SK-N-SH (cell line): ENCODE measurements at regions not wholly inside any gene's neighbourhood (a gene's known extent, or its start where the extent isn't known, plus 50 kb on each side); places are given as distances from the start of the nearest gene placed in this dataset.

Experiments
- CTCF ChIA-PET: fragments of 300-600, 350-600 bp; formaldehyde crosslinking; extraction: SDS; loops from one replicate; lab custom pipeline; 2021; lab: Yijun Ruan, JAX
- POLR2A ChIA-PET: fragments of 350-600 bp; sonication (Branson Sonifier 250); formaldehyde crosslinking; extraction: SDS; loops from one replicate; lab custom pipeline; 2020; ENCODE audit warnings: antibody characterized with exemption, inconsistent platforms; lab: Yijun Ruan, JAX
- DNase-seq: peaks from one replicate; pipeline ENCODE4 v3.0.0; 2012
- H2AFZ ChIP-seq: fragments of 200-600 bp; sonication (generic); 2 replicates; pipeline ENCODE4 v1.8.1; 2016; ENCODE audit warnings: antibody characterized with exemption, mild to moderate bottlenecking, low read depth
- H3F3A ChIP-seq: fragments of 200-600 bp; sonication (generic); replicated peaks from 2 replicates; pipeline ENCODE3; 2016; ENCODE audit warnings: antibody characterized with exemption, mild to moderate bottlenecking; ENCODE audit not compliant: insufficient read depth
- H3K27ac ChIP-seq, 2 experiments: fragments of 200-500 bp in 1 of 2; fragments of 200-600 bp in 1 of 2; sonication (Bioruptor generic) in 1 of 2; sonication (generic), shearing (Covaris generic) in 1 of 2; 2 replicates each; pipeline versions ENCODE4 v1.5.1 to v1.6.1; 2014 to 2016; ENCODE audit warnings: low read depth in 2 of 2, inconsistent platforms in 1 of 2, low read length in 1 of 2, mild to moderate bottlenecking in 1 of 2, mixed read lengths in 1 of 2
- H3K27me3 ChIP-seq: fragments of 200-600 bp; sonication (generic), shearing (Covaris generic); 2 replicates; pipeline ENCODE4 v1.6.1; 2016; ENCODE audit warnings: mixed run types; ENCODE audit not compliant: insufficient read depth
- H3K36me3 ChIP-seq, 2 experiments: fragments of 200-500 bp in 1 of 2; fragments of 200-600 bp in 1 of 2; sonication (Bioruptor generic) in 1 of 2; sonication (generic) in 1 of 2; replicated peaks in 1 of 2; 2 replicates each; pipeline versions ENCODE3 to v1.5.1; 2014 to 2016; ENCODE audit warnings: low read length in 1 of 2, mild to moderate bottlenecking in 1 of 2; ENCODE audit not compliant: insufficient read depth in 2 of 2, control insufficient read depth in 1 of 2
- H3K4me1 ChIP-seq, 2 experiments: fragments of 200-500 bp in 1 of 2; fragments of 200-600 bp in 1 of 2; sonication (Bioruptor generic) in 1 of 2; sonication (generic), shearing (Covaris generic) in 1 of 2; 2 replicates each; pipeline versions ENCODE4 v1.5.1 to v1.6.1; 2014 to 2016; ENCODE audit warnings: low read depth in 1 of 2, low read length in 1 of 2, mixed run types in 1 of 2; ENCODE audit not compliant: insufficient read depth in 2 of 2, control insufficient read depth in 1 of 2
- H3K4me2 ChIP-seq: fragments of 200-600 bp; sonication (generic), shearing (Covaris generic); 2 replicates; pipeline ENCODE4 v1.6.1; 2017; ENCODE audit warnings: mixed run types
- H3K4me3 ChIP-seq, 2 experiments: fragments of 200-500 bp in 1 of 2; fragments of 200-600 bp in 1 of 2; sonication (Bioruptor generic) in 1 of 2; sonication (generic), shearing (Covaris generic) in 1 of 2; 2 replicates each; pipeline versions ENCODE4 v1.5.1 to v1.8.1; 2014 to 2016; ENCODE audit warnings: low read depth in 2 of 2, inconsistent platforms in 1 of 2, low read length in 1 of 2, mild to moderate bottlenecking in 1 of 2, mixed read lengths in 1 of 2, moderate library complexity in 1 of 2
- H3K79me2 ChIP-seq: fragments of 200-600 bp; sonication (generic); 2 replicates; pipeline ENCODE4 v1.8.1; 2017; ENCODE audit warnings: mild to moderate bottlenecking; ENCODE audit not compliant: insufficient read depth
- H3K9ac ChIP-seq: fragments of 200-600 bp; sonication (generic); 2 replicates; pipeline ENCODE4 v1.6.1; 2017; ENCODE audit warnings: mixed run types
- H3K9me2 ChIP-seq: fragments of 200-600 bp; sonication (generic); 2 replicates; pipeline ENCODE4 v1.6.1; 2017; ENCODE audit warnings: mixed run types
- H3K9me3 ChIP-seq: fragments of 200-600 bp; sonication (generic); 2 replicates; pipeline ENCODE4 v1.6.1; 2017; ENCODE audit warnings: mixed run types, mild to moderate bottlenecking, moderate library complexity
- H4K20me1 ChIP-seq: fragments of 200-600 bp; sonication (generic); 2 replicates; pipeline ENCODE4 v1.6.1; 2017; ENCODE audit warnings: mild to moderate bottlenecking, mixed run types; ENCODE audit not compliant: insufficient read depth
- CHD2 ChIP-seq: fragments of 150-350 bp; IDR thresholded peaks from 2 replicates; pipeline ENCODE4 v1.6.1; 2018; ENCODE audit warnings: low read length; ENCODE audit not compliant: partially characterized antibody
- GABPA ChIP-seq: IDR thresholded peaks from 2 replicates; pipeline ENCODE4 v1.4.0; 2012; ENCODE audit warnings: low read depth, mild to moderate bottlenecking
- GATA2 ChIP-seq: sonication (generic); formaldehyde crosslinking; IDR thresholded peaks from 2 replicates; pipeline ENCODE4 v1.5.0; 2020; ENCODE audit warnings: mild to moderate bottlenecking, missing genetic modification reagents
- JUND ChIP-seq: IDR thresholded peaks from 2 replicates; pipeline ENCODE4 v1.4.0; 2012
- NRF1 ChIP-seq: IDR thresholded peaks from 2 replicates; pipeline ENCODE4 v1.6.1; 2012; ENCODE audit warnings: low read depth, mild to moderate bottlenecking, low read length
- RCOR1 ChIP-seq: fragments of 150-350 bp; IDR thresholded peaks from 2 replicates; pipeline ENCODE4 v1.6.1; 2017; ENCODE audit warnings: antibody characterized with exemption, low read length
- RFX5 ChIP-seq: IDR thresholded peaks from 2 replicates; pipeline ENCODE4 v1.6.1; 2012; ENCODE audit warnings: mild to moderate bottlenecking, improper control_type of control experiment, low read length
- RXRA ChIP-seq: IDR thresholded peaks from 2 replicates; pipeline ENCODE4 v1.4.0; 2012; ENCODE audit warnings: low read depth, mild to moderate bottlenecking, borderline replicate concordance
- TAF1 ChIP-seq: IDR thresholded peaks from 2 replicates; pipeline ENCODE4 v1.6.1; 2012; ENCODE audit warnings: low read depth, mild to moderate bottlenecking, low read length, moderate library complexity, borderline replicate concordance
- TCF12 ChIP-seq: IDR thresholded peaks from 2 replicates; pipeline ENCODE4 v1.4.0; 2012
- TEAD4 ChIP-seq: IDR thresholded peaks from 2 replicates; pipeline ENCODE4 v1.4.0; 2012; ENCODE audit warnings: mild to moderate bottlenecking, borderline replicate concordance; ENCODE audit not compliant: insufficient read depth
- YY1 ChIP-seq: IDR thresholded peaks from 2 replicates; pipeline ENCODE4 v1.4.0; 2012; ENCODE audit warnings: low read depth, mild to moderate bottlenecking
- WGBS: methylation state at CpG from one replicate; pipeline ENCODE4 v1.1.6; 2017; ENCODE audit warnings: low lambda C conversion rate; 5-methylcytosine and 5-hydroxymethylcytosine counted together
- TF ChIP-seq, protein P1 (sequence below): IDR thresholded peaks from 2 replicates; pipeline ENCODE4 v1.4.0; 2012; ENCODE audit warnings: low read depth, borderline replicate concordance
- TF ChIP-seq, protein P2 (sequence below): fragments of 200-600 bp; sonication (generic); IDR thresholded peaks from 2 replicates; pipeline ENCODE4 v1.6.1; 2017; ENCODE audit warnings: antibody characterized with exemption, mild to moderate bottlenecking, moderate library complexity
- TF ChIP-seq, protein P3 (sequence below): IDR thresholded peaks from 2 replicates; pipeline ENCODE4 v1.6.1; 2012; ENCODE audit warnings: mild to moderate bottlenecking, low read depth, low read length, moderate library complexity
- TF ChIP-seq, protein P4 (sequence below): fragments of 150-350 bp; IDR thresholded peaks from 2 replicates; pipeline ENCODE4 v1.6.1; 2017; ENCODE audit warnings: antibody characterized with exemption, low read length, low read depth, borderline replicate concordance

DNA sequence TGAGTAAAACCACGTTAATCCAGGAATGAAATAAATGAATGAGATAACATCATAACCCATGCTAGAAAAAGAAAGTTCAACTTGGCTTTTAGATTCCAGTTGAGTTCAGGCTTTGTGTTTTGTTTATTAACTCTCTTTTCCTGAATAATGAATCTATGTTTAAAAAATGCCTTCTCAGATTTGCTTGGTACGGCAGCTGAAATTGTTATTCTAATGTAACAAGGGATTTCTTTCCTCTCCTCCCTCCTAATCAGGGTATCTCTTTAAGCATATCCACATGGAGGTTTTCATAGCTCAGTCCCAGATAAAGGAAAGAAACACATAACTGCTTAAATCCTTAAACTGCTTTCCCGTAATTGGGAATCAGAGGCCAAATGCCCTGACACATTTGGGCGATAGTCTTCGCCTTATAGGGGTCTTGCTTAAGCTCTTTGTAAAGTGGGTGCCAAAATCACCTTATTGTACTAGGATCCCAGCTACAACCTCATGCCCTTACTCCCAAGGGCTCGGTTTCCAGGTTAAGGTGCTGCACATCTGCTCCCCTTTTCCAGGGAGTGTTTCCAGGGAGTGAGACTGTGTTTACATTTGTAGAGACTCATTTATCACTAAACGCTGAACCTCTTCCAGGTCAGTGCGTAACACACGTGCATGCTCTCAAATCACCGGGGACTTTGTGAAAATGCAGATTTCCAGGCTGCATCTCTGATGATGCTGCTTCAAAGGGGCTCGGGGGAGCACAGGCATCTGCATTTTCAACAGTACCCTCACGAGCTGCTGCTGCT lies 142.8 kb upstream of the FOXF1 start:
- Histone ChIP-seq H3K36me3 (no peaks in the 10 kb centered on the region), H3K27me3 (no peaks in the 10 kb centered on the region), H3K9me2 (no peaks in the 10 kb centered on the region), H3K4me2 (no peak overlapping the region), H3K27ac (no peak overlapping the region), H3K4me1 (peaks cover 0 to 10% of the 10 kb centered on the region in 2 experiments; a peak in 2 of 4 replicates), H3K9ac (no peak overlapping the region), H4K20me1 (no peaks in the 10 kb centered on the region), H3K79me2 (no peaks in the 10 kb centered on the region), H2AFZ (no peak overlapping the region), H3K4me3 (no peak overlapping the region), H3K9me3 (no peaks in the 10 kb centered on the region), H3F3A (peaks cover 8% of the 10 kb centered on the region)
- ChIA-PET CTCF (no interaction called here), POLR2A (no interaction called here)
- no peak for DNase-seq
- 69% methylated on average over 12 of the region's 12 CpGs for WGBS
- TF ChIP-seq RXRA (no peak), GABPA (no peak), TCF12 (no peak), TAF1 (no peak), RCOR1 (no peak), JUND (no peak), GATA2 (no peak), NRF1 (no peak), TEAD4 (no peak), RFX5 (no peak), YY1 (no peak), CHD2 (no peak)
- TF ChIP-seq, protein P1, sequence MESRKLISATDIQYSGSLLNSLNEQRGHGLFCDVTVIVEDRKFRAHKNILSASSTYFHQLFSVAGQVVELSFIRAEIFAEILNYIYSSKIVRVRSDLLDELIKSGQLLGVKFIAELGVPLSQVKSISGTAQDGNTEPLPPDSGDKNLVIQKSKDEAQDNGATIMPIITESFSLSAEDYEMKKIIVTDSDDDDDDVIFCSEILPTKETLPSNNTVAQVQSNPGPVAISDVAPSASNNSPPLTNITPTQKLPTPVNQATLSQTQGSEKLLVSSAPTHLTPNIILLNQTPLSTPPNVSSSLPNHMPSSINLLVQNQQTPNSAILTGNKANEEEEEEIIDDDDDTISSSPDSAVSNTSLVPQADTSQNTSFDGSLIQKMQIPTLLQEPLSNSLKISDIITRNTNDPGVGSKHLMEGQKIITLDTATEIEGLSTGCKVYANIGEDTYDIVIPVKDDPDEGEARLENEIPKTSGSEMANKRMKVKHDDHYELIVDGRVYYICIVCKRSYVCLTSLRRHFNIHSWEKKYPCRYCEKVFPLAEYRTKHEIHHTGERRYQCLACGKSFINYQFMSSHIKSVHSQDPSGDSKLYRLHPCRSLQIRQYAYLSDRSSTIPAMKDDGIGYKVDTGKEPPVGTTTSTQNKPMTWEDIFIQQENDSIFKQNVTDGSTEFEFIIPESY, result no peak
- TF ChIP-seq, protein P2, sequence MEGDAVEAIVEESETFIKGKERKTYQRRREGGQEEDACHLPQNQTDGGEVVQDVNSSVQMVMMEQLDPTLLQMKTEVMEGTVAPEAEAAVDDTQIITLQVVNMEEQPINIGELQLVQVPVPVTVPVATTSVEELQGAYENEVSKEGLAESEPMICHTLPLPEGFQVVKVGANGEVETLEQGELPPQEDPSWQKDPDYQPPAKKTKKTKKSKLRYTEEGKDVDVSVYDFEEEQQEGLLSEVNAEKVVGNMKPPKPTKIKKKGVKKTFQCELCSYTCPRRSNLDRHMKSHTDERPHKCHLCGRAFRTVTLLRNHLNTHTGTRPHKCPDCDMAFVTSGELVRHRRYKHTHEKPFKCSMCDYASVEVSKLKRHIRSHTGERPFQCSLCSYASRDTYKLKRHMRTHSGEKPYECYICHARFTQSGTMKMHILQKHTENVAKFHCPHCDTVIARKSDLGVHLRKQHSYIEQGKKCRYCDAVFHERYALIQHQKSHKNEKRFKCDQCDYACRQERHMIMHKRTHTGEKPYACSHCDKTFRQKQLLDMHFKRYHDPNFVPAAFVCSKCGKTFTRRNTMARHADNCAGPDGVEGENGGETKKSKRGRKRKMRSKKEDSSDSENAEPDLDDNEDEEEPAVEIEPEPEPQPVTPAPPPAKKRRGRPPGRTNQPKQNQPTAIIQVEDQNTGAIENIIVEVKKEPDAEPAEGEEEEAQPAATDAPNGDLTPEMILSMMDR, result no peak
- TF ChIP-seq, protein P3, sequence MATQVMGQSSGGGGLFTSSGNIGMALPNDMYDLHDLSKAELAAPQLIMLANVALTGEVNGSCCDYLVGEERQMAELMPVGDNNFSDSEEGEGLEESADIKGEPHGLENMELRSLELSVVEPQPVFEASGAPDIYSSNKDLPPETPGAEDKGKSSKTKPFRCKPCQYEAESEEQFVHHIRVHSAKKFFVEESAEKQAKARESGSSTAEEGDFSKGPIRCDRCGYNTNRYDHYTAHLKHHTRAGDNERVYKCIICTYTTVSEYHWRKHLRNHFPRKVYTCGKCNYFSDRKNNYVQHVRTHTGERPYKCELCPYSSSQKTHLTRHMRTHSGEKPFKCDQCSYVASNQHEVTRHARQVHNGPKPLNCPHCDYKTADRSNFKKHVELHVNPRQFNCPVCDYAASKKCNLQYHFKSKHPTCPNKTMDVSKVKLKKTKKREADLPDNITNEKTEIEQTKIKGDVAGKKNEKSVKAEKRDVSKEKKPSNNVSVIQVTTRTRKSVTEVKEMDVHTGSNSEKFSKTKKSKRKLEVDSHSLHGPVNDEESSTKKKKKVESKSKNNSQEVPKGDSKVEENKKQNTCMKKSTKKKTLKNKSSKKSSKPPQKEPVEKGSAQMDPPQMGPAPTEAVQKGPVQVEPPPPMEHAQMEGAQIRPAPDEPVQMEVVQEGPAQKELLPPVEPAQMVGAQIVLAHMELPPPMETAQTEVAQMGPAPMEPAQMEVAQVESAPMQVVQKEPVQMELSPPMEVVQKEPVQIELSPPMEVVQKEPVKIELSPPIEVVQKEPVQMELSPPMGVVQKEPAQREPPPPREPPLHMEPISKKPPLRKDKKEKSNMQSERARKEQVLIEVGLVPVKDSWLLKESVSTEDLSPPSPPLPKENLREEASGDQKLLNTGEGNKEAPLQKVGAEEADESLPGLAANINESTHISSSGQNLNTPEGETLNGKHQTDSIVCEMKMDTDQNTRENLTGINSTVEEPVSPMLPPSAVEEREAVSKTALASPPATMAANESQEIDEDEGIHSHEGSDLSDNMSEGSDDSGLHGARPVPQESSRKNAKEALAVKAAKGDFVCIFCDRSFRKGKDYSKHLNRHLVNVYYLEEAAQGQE, result no peak
- TF ChIP-seq, protein P4, sequence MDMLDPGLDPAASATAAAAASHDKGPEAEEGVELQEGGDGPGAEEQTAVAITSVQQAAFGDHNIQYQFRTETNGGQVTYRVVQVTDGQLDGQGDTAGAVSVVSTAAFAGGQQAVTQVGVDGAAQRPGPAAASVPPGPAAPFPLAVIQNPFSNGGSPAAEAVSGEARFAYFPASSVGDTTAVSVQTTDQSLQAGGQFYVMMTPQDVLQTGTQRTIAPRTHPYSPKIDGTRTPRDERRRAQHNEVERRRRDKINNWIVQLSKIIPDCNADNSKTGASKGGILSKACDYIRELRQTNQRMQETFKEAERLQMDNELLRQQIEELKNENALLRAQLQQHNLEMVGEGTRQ, result no peak
